Right lobe of liver (tissue), 4 donors: ENCODE measurements at regions not wholly inside any gene's neighbourhood (a gene's known extent, or its start where the extent isn't known, plus 50 kb on each side); places are given as distances from the start of the nearest gene placed in this dataset.

Source experiments
- CTCF ChIP-seq, 4 donors: fragments of 200-600 bp in 3 of 4; fragments of 450-650 bp in 1 of 4; IDR thresholded peaks; one replicate each; pipeline versions ENCODE4 v1.5.1 to v1.8.0; 2016 to 2022; ENCODE audit warnings: antibody characterized with exemption in 4 of 4, mild to moderate bottlenecking in 2 of 4
- POLR2A ChIP-seq: fragments of 450-650 bp; IDR thresholded peaks from one replicate; pipeline ENCODE4 v1.6.1; 2017; ENCODE audit warnings: antibody characterized with exemption, mild to moderate bottlenecking
- donor health status: DM: no; HTN: no; CAD: no.
- donor health status: DM: no; HTN: no; CAD: no.
- donor health status: DM: no; HTN: yes; CAD: no.

GRCh38 chrX:99192421-99192820, 1217.7 kb downstream of the PCDH19 start:
- no peak for TF ChIP-seq CTCF (IDR thresholded peaks at IDR 0.05)
- no peak for TF ChIP-seq POLR2A
